Subcutaneous abdominal adipose tissue (tissue), 5 donors: ENCODE measurements at regions not wholly inside any gene's neighbourhood (a gene's known extent, or its start where the extent isn't known, plus 50 kb on each side); places are given as distances from the start of the nearest gene placed in this dataset.

Experiments used
- H3K27ac ChIP-seq: one replicate; pipeline ENCODE4 v1.7.0; 2013; ENCODE audit warnings: low read depth, mild to moderate bottlenecking, inconsistent platforms, low read length, moderate library complexity
- H3K27me3 ChIP-seq, 5 donors: one replicate each; pipeline ENCODE4 v1.7.0; 2013; ENCODE audit warnings: low read length in 5 of 5, inconsistent platforms in 1 of 5; ENCODE audit not compliant: control insufficient read depth in 5 of 5, insufficient read depth in 4 of 5
- H3K36me3 ChIP-seq, 5 donors: one replicate each; pipeline ENCODE4 v1.7.0; 2013; ENCODE audit warnings: low read length in 5 of 5; ENCODE audit not compliant: control insufficient read depth in 5 of 5, insufficient read depth in 5 of 5
- H3K4me1 ChIP-seq, 5 donors: one replicate each; pipeline ENCODE4 v1.7.0; 2013; ENCODE audit warnings: low read length in 5 of 5, mild to moderate bottlenecking in 3 of 5, moderate library complexity in 1 of 5; ENCODE audit not compliant: control insufficient read depth in 5 of 5, insufficient read depth in 5 of 5
- H3K4me3 ChIP-seq, 5 donors: one replicate each; pipeline ENCODE4 v1.7.0; 2013; ENCODE audit warnings: low read length in 5 of 5, low read depth in 1 of 5
- H3K9ac ChIP-seq, 5 donors: one replicate each; pipeline ENCODE4 v1.7.0; 2013; ENCODE audit warnings: low read length in 5 of 5, mild to moderate bottlenecking in 4 of 5, moderate library complexity in 3 of 5
- H3K9me3 ChIP-seq, 5 donors: one replicate each; pipeline ENCODE4 v1.7.0; 2013; ENCODE audit warnings: low read length in 5 of 5; ENCODE audit not compliant: control insufficient read depth in 5 of 5
- donor health status: healthy.
- donor health status: healthy.
- donor health status: healthy.
- donor health status: healthy.
- donor health status: healthy.

GRCh38 chr15:38705436-38706219, 141.0 kb upstream of the RASGRP1 start:
- Histone ChIP-seq H3K9me3 (no peaks in the 10 kb centered on the region), H3K27me3 (peaks cover 0 to 7% (median 3%) of the 10 kb centered on the region in 5 donors), H3K4me1 (no peaks in the 10 kb centered on the region), H3K4me3 (no peak overlapping the region), H3K36me3 (no peaks in the 10 kb centered on the region), H3K9ac (no peak overlapping the region), H3K27ac (no peak overlapping the region)

GRCh38 chr15:38706956-38707355, 142.3 kb upstream of the RASGRP1 start:
- Histone ChIP-seq H3K9ac (no peak overlapping the region), H3K27ac (no peak overlapping the region), H3K4me3 (no peak overlapping the region), H3K27me3 (peaks cover 0 to 7% (median 3%) of the 10 kb centered on the region in 5 donors), H3K9me3 (no peaks in the 10 kb centered on the region), H3K4me1 (no peaks in the 10 kb centered on the region), H3K36me3 (no peaks in the 10 kb centered on the region)

DNA sequence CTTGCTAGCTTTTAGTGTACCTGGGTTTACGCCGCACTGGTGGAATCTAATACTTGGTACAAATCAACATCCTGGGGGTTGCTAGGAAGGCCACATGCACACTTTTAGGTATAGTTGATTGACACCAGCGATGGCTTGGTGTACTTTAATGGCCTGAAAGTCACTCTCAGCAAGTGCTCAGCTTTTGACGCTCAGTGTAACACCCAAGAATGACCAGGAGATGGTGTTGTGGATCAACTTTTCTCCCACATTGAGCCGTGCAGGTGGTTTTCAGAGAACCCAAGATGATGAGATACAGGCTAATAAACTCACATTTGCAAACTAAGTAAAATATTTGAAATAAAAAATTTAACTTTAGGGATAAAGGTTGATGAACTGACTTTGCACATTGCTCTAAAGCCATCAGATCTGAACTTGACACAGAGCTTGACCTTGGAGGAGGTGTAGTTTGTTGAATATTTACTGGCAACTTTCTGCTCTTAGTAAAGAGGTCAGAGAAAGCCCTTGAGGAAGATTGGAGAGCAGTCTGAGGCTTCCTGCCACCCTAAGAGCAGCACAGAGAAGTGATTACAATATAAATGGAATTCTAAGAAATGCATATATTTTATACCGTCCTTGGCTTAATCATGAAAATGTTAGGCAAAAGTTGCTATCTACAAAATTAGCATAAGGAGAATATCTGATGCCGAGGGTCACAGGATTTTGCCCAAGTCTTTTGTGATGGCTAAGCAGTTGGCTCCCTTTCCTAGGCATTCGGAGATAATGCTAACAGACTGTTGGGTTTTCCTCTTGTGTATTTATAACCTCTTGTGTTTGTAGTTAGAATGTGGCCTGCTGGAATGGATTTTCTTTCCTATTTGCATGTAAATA, 143.4 kb upstream of the RASGRP1 start:
- Histone ChIP-seq H3K27me3 (peaks cover 0 to 7% (median 3%) of the 10 kb centered on the region in 5 donors), H3K27ac (no peak overlapping the region), H3K9me3 (no peaks in the 10 kb centered on the region), H3K36me3 (no peaks in the 10 kb centered on the region), H3K4me1 (no peaks in the 10 kb centered on the region), H3K4me3 (no peak overlapping the region), H3K9ac (no peak overlapping the region)

GRCh38 chr15:38708672-38709180, 144.1 kb upstream of the RASGRP1 start:
- H3K27ac ChIP-seq = no peak overlapping the region
- no peak overlapping the region for H3K4me3 ChIP-seq
- H3K4me1 ChIP-seq = no peaks in the 10 kb centered on the region
- H3K36me3 ChIP-seq = no peaks in the 10 kb centered on the region
- no peaks in the 10 kb centered on the region for H3K9me3 ChIP-seq
- no peak overlapping the region for H3K9ac ChIP-seq
- peaks cover 0 to 7% (median 3%) of the 10 kb centered on the region in 5 donors for H3K27me3 ChIP-seq

DNA sequence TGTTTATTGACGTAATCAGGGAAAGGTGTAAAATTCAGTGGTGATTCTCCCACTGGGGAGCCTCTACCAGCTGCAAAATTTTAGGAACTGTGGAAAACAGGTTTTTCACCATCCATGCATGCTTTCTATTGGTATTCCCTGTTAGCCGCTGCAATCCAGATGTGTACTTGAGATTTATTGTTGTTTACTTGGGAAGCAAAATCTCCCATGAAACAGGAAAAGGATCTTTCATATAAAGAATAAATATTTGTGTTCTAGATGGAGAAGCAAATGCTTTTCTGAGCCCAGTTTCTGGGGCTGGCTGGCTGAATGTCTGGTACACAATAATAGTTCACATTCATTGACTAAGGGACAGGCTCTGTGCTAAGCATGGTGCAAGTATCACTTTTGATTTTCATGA, 144.6 kb upstream of the RASGRP1 start:
- no peak overlapping the region for H3K4me3 ChIP-seq
- no peaks in the 10 kb centered on the region for H3K36me3 ChIP-seq
- no peaks in the 10 kb centered on the region for H3K9me3 ChIP-seq
- no peak overlapping the region for H3K27ac ChIP-seq
- H3K4me1 ChIP-seq = no peaks in the 10 kb centered on the region
- H3K27me3 ChIP-seq = peaks cover 0 to 7% (median 3%) of the 10 kb centered on the region in 5 donors
- no peak overlapping the region for H3K9ac ChIP-seq

- H3K27me3 ChIP-seq = no peaks in the 10 kb centered on the region
- no peaks in the 10 kb centered on the region for H3K9me3 ChIP-seq
- H3K9ac ChIP-seq = no peak overlapping the region
- H3K27ac ChIP-seq = no peak overlapping the region
- no peaks in the 10 kb centered on the region for H3K36me3 ChIP-seq
- no peak overlapping the region for H3K4me3 ChIP-seq
- H3K4me1 ChIP-seq = no peaks in the 10 kb centered on the region
Observed at GRCh38 chr15:38714309-38715072, 149.9 kb upstream of the RASGRP1 start.

GRCh38 chr15:38720893-38721567, 156.4 kb upstream of the RASGRP1 start:
- no peak overlapping the region for H3K4me3 ChIP-seq
- H3K36me3 ChIP-seq = no peaks in the 10 kb centered on the region
- H3K9me3 ChIP-seq = no peaks in the 10 kb centered on the region
- H3K27ac ChIP-seq = no peak overlapping the region
- no peaks in the 10 kb centered on the region for H3K4me1 ChIP-seq
- H3K9ac ChIP-seq = no peak overlapping the region
- no peaks in the 10 kb centered on the region for H3K27me3 ChIP-seq

GRCh38 chr15:38721568-38721945, 156.9 kb upstream of the RASGRP1 start:
- no peak overlapping the region for H3K9ac ChIP-seq
- H3K27ac ChIP-seq = no peak overlapping the region
- no peaks in the 10 kb centered on the region for H3K36me3 ChIP-seq
- no peak overlapping the region for H3K4me3 ChIP-seq
- no peaks in the 10 kb centered on the region for H3K4me1 ChIP-seq
- no peaks in the 10 kb centered on the region for H3K9me3 ChIP-seq
- H3K27me3 ChIP-seq = no peaks in the 10 kb centered on the region

- Histone ChIP-seq H3K4me1 (no peaks in the 10 kb centered on the region), H3K9me3 (no peaks in the 10 kb centered on the region)
Observed at GRCh38 chr15:38722236-38722635, 157.6 kb upstream of the RASGRP1 start.

More at GRCh38 chr15:38722236-38722635, 157.6 kb upstream of the RASGRP1 start:
- Histone ChIP-seq H3K27me3 (no peaks in the 10 kb centered on the region), H3K4me3 (no peak overlapping the region), H3K36me3 (no peaks in the 10 kb centered on the region), H3K27ac (no peak overlapping the region), H3K9ac (no peak overlapping the region)
